H9 (cell line): ENCODE measurements at regions not wholly inside any gene's neighbourhood (a gene's known extent, or its start where the extent isn't known, plus 50 kb on each side); places are given as distances from the start of the nearest gene placed in this dataset.

Experiments
- DNase-seq: peaks from one replicate; pipeline ENCODE4 v3.0.0-alpha.2; 2017
- H2AFZ ChIP-seq: one replicate; pipeline ENCODE4 v1.6.1; 2013; ENCODE audit warnings: mild to moderate bottlenecking, low read length, control low read depth, moderate library complexity
- H2AK5ac ChIP-seq: 2 replicates; pipeline ENCODE4 v1.6.1; 2013; ENCODE audit warnings: low read length, control low read depth, mixed read lengths; ENCODE audit not compliant: insufficient read length
- H2BK120ac ChIP-seq: one replicate; pipeline ENCODE4 v1.6.1; 2013; ENCODE audit warnings: low read depth, mild to moderate bottlenecking, low read length, control low read depth, inconsistent platforms; ENCODE audit not compliant: poor library complexity, severe bottlenecking
- H2BK12ac ChIP-seq: 2 replicates; pipeline ENCODE4 v1.6.1; 2013; ENCODE audit warnings: low read length, control low read depth, mixed read lengths, low read depth; ENCODE audit not compliant: insufficient read length
- H2BK15ac ChIP-seq: 2 replicates; pipeline ENCODE4 v1.6.1; 2013; ENCODE audit warnings: low read depth, low read length, control low read depth
- H2BK20ac ChIP-seq: one replicate; pipeline ENCODE4 v1.6.1; 2013; ENCODE audit warnings: low read depth, mild to moderate bottlenecking, low read length, control low read depth, inconsistent platforms; ENCODE audit not compliant: poor library complexity, severe bottlenecking
- H2BK5ac ChIP-seq: 2 replicates; pipeline ENCODE4 v1.6.1; 2013; ENCODE audit warnings: low read length, control low read depth, mixed read lengths; ENCODE audit not compliant: insufficient read length
- H3K14ac ChIP-seq: 2 replicates; pipeline ENCODE4 v1.6.1; 2013; ENCODE audit warnings: low read length, control low read depth; ENCODE audit not compliant: insufficient read depth
- H3K18ac ChIP-seq: 2 replicates; pipeline ENCODE4 v1.6.1; 2013; ENCODE audit warnings: low read depth, mild to moderate bottlenecking, mixed read lengths, low read length, control low read depth; ENCODE audit not compliant: insufficient read length
- H3K23ac ChIP-seq: 2 replicates; pipeline ENCODE4 v1.6.1; 2013; ENCODE audit warnings: low read length, control low read depth, mixed read lengths, low read depth; ENCODE audit not compliant: insufficient read length
- H3K23me2 ChIP-seq: 2 replicates; pipeline ENCODE4 v1.6.1; 2013; ENCODE audit warnings: low read depth, mild to moderate bottlenecking, mixed read lengths, low read length, control low read depth; ENCODE audit not compliant: insufficient read length, poor library complexity, severe bottlenecking
- H3K27ac ChIP-seq: 2 replicates; pipeline ENCODE4 v1.5.1; 2013; ENCODE audit warnings: low read length, control low read depth, mixed read lengths, low read depth; ENCODE audit not compliant: insufficient read length
- H3K27me3 ChIP-seq: 2 replicates; pipeline ENCODE4 v1.6.1; 2013; ENCODE audit warnings: low read length, control low read depth, inconsistent platforms; ENCODE audit not compliant: insufficient read depth
- H3K4ac ChIP-seq: 2 replicates; pipeline ENCODE4 v1.6.1; 2013; ENCODE audit warnings: low read depth, mild to moderate bottlenecking, control low read depth, inconsistent platforms, low read length, moderate library complexity
- H3K4me1 ChIP-seq: 2 replicates; pipeline ENCODE4 v1.6.1; 2013; ENCODE audit warnings: low read length, control low read depth, inconsistent platforms; ENCODE audit not compliant: insufficient read depth
- H3K4me2 ChIP-seq: 2 replicates; pipeline ENCODE4 v1.6.1; 2013; ENCODE audit warnings: low read length, control low read depth, mixed read lengths; ENCODE audit not compliant: insufficient read length, insufficient read depth
- H3K56ac ChIP-seq: 2 replicates; pipeline ENCODE4 v1.6.1; 2013; ENCODE audit warnings: low read depth, mild to moderate bottlenecking, mixed read lengths, low read length, control low read depth; ENCODE audit not compliant: insufficient read length
- H3K79me1 ChIP-seq: 2 replicates; pipeline ENCODE4 v1.6.1; 2013; ENCODE audit warnings: low read depth, mild to moderate bottlenecking, moderate library complexity, low read length, control low read depth, inconsistent platforms; ENCODE audit not compliant: insufficient read depth, poor library complexity, severe bottlenecking
- H3K79me2 ChIP-seq: 2 replicates; pipeline ENCODE4 v1.6.1; 2013; ENCODE audit warnings: low read length, control low read depth, inconsistent platforms; ENCODE audit not compliant: insufficient read depth
- H3K9ac ChIP-seq: 2 replicates; pipeline ENCODE4 v1.6.1; 2013; ENCODE audit warnings: low read length, control low read depth, mixed read lengths; ENCODE audit not compliant: insufficient read length; ENCODE audit errors: extremely low read depth
- H3K9me3 ChIP-seq: one replicate; pipeline ENCODE4 v1.6.1; 2013; ENCODE audit warnings: low read depth, low read length, inconsistent platforms; ENCODE audit not compliant: control insufficient read depth
- H3T11ph ChIP-seq: one replicate; pipeline ENCODE4 v1.6.1; 2013; ENCODE audit warnings: mild to moderate bottlenecking, low read length, control low read depth, inconsistent platforms
- H4K20me1 ChIP-seq: one replicate; pipeline ENCODE4 v1.6.1; 2013; ENCODE audit not compliant: control insufficient read depth, insufficient read length, insufficient read depth
- H4K5ac ChIP-seq: 2 replicates; pipeline ENCODE4 v1.6.1; 2013; ENCODE audit warnings: low read depth, mild to moderate bottlenecking, mixed read lengths, low read length, control low read depth; ENCODE audit not compliant: insufficient read length
- H4K8ac ChIP-seq: replicated peaks from 2 replicates; pipeline ENCODE4 v1.6.1; 2013; ENCODE audit warnings: low read length, control low read depth, mixed read lengths, low read depth; ENCODE audit not compliant: insufficient read length
- H4K91ac ChIP-seq: 2 replicates; pipeline ENCODE4 v1.6.1; 2013; ENCODE audit warnings: low read depth, mild to moderate bottlenecking, moderate library complexity, mixed read lengths, low read length, control low read depth; ENCODE audit not compliant: insufficient read length
- H3K27ac Mint-ChIP-seq, 3 experiments: 2 replicates in 2 of 3; 3 replicates in 1 of 3; pipeline ENCODE4 v1.8.0; 2020 to 2021; ENCODE audit warnings: mixed read lengths in 3 of 3, mild to moderate bottlenecking in 1 of 3, moderate library complexity in 1 of 3
- H3K27me3 Mint-ChIP-seq: 2 replicates; pipeline ENCODE4 v1.8.0; 2021; ENCODE audit warnings: low read depth, mild to moderate bottlenecking, moderate library complexity, mixed read lengths
- H3K36me3 Mint-ChIP-seq, 3 experiments: 2 replicates in 2 of 3; 3 replicates in 1 of 3; pipeline ENCODE4 v1.8.0; 2020 to 2021; ENCODE audit warnings: low read depth in 3 of 3, mixed read lengths in 3 of 3; ENCODE audit not compliant: insufficient read depth in 1 of 3
- H3K4me1 Mint-ChIP-seq, 2 experiments: 2 replicates each; pipeline ENCODE4 v1.8.0; 2020; ENCODE audit warnings: mixed read lengths in 2 of 2
- H3K4me3 Mint-ChIP-seq, 2 experiments: 2 replicates in 1 of 2; 3 replicates in 1 of 2; pipeline ENCODE4 v1.8.0; 2020 to 2021; ENCODE audit warnings: mild to moderate bottlenecking in 2 of 2, mixed read lengths in 2 of 2, moderate library complexity in 1 of 2
- H3K9me3 Mint-ChIP-seq, 2 experiments: 2 replicates in 1 of 2; 3 replicates in 1 of 2; pipeline ENCODE4 v1.8.0; 2020; ENCODE audit warnings: mild to moderate bottlenecking in 2 of 2, mixed read lengths in 2 of 2, moderate library complexity in 1 of 2
- WGBS: extraction: QIAGEN DNeasy Blood & Tissue Kit; methylation state at CpG from one replicate; pipeline ENCODE4 v1.1.7; 2013; ENCODE audit warnings: missing lambda C conversion rate, low lambda C conversion rate, mixed read lengths; ENCODE audit not compliant: insufficient read length; ENCODE audit errors: extremely low coverage; 5-methylcytosine and 5-hydroxymethylcytosine counted together
- TF ChIP-seq, protein P1 (sequence below): fragments of 200-600 bp; sonication (generic); conservative IDR thresholded peaks from 3 replicates; pipeline ENCODE4 v1.8.0; 2021; ENCODE audit warnings: antibody characterized with exemption, mild to moderate bottlenecking

DNA sequence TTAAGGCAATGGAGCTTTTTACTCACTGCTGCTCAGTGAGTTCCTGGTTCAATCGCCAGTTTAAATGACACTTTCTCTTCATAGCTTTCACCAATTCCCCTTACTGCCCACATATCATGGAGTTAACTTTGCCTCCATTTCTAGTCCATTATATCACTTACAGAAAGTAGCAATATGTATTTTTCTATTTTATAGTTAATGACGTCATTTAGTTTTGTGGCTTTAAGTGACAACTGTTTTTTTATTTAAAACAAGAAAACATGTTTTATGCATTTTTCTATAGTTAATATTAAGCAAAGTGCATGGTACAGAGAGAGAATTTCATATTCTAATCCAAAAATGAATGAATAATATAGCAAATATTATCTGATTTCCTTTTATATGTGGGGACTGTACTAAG, 363.3 kb downstream of the CDC14C start:
- H3K23me2 ChIP-seq: no peaks in the 10 kb centered on the region
- H4K8ac ChIP-seq: no peak overlapping the region
- H3K9me3 Mint-ChIP-seq: no peaks in the 10 kb centered on the region; a peak in 1 of 5 replicates
- H3K9me3 ChIP-seq: no peaks in the 10 kb centered on the region
- no peak overlapping the region for H2AK5ac ChIP-seq
- no peak overlapping the region for H3K9ac ChIP-seq
- H3K4ac ChIP-seq: no peak overlapping the region
- no peak overlapping the region for H3K56ac ChIP-seq
- no peaks in the 10 kb centered on the region for H3K79me2 ChIP-seq
- H4K20me1 ChIP-seq: no peaks in the 10 kb centered on the region
- H3K79me1 ChIP-seq: no peaks in the 10 kb centered on the region
- H3K4me1 ChIP-seq: peaks cover 5% of the 10 kb centered on the region; the same call in 1 of the 2 replicates
- no peak overlapping the region for H2BK20ac ChIP-seq
- H3K4me3 Mint-ChIP-seq: no peak overlapping the region
- H3K18ac ChIP-seq: no peak overlapping the region
- H2AFZ ChIP-seq: no peak overlapping the region
- H3K27ac ChIP-seq: no peak overlapping the region
- no peak overlapping the region for H3K4me2 ChIP-seq
- H3T11ph ChIP-seq: no peak overlapping the region
- no peak overlapping the region for H3K27ac Mint-ChIP-seq
- no peak overlapping the region for H3K14ac ChIP-seq
- H4K91ac ChIP-seq: no peak overlapping the region
- H4K5ac ChIP-seq: no peak overlapping the region
- H2BK5ac ChIP-seq: no peak overlapping the region
- H3K4me1 Mint-ChIP-seq: peaks cover 12 to 14% of the 10 kb centered on the region in 2 experiments
- WGBS: no CpG with 5 or more reads among the region's 2 CpGs
- TF ChIP-seq, protein P1, sequence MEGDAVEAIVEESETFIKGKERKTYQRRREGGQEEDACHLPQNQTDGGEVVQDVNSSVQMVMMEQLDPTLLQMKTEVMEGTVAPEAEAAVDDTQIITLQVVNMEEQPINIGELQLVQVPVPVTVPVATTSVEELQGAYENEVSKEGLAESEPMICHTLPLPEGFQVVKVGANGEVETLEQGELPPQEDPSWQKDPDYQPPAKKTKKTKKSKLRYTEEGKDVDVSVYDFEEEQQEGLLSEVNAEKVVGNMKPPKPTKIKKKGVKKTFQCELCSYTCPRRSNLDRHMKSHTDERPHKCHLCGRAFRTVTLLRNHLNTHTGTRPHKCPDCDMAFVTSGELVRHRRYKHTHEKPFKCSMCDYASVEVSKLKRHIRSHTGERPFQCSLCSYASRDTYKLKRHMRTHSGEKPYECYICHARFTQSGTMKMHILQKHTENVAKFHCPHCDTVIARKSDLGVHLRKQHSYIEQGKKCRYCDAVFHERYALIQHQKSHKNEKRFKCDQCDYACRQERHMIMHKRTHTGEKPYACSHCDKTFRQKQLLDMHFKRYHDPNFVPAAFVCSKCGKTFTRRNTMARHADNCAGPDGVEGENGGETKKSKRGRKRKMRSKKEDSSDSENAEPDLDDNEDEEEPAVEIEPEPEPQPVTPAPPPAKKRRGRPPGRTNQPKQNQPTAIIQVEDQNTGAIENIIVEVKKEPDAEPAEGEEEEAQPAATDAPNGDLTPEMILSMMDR: no peak
- H2BK12ac ChIP-seq: no peak overlapping the region
- no peak overlapping the region for H3K23ac ChIP-seq
- H3K27me3 ChIP-seq: no peaks in the 10 kb centered on the region
- no peak for DNase-seq
- H2BK120ac ChIP-seq: no peak overlapping the region
- H3K27me3 Mint-ChIP-seq: no peaks in the 10 kb centered on the region
- H3K36me3 Mint-ChIP-seq: 0 out of 7 replicates have a peak, but pooled peaks cover 0 to 1% (median 0%) of the 10 kb centered on the region in 3 experiments
- H2BK15ac ChIP-seq: no peak overlapping the region
